ENCODE measurements at regions not wholly inside any gene's neighbourhood (a gene's known extent, or its start where the extent isn't known, plus 50 kb on each side); places are given as distances from the start of the nearest gene placed in this dataset.

DNA sequence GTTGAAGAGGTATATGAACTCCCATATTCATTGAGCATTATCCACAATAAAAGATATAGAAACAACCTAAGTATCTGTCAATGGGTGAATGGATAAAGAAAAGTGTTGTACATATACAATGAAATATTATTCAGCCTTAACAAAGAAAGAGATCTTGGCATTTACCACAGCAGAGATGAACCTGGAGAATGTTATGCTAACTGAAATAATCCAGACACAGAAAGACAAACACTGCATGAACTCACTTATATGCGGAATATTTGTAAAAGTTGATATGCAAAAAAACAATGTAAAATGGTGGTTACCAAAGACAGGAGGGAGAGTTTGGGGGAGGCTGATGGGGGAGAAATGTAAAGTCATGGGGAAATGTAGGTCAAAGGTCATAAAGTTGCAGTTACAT, 278.7 kb downstream of the ZNF608 start:
- Histone ChIP-seq H3K27me3 (ENCODE audit: control insufficient read depth, insufficient read depth, low read length) (no peaks in the 10 kb centered on the region), H3K36me3 (ENCODE audit: control insufficient read depth, insufficient read depth, low read length) (no peaks in the 10 kb centered on the region), H3K4me3 (ENCODE audit: low read depth, low read length) (no peak overlapping the region)
- no peak for DNase-seq (ENCODE audit: low read depth)
- no peak for TF ChIP-seq CTCF (IDR thresholded peaks at IDR 0.05; ENCODE audit: insufficient read depth, low read depth, low read length)
- CTCF ChIA-PET: no interaction called here
- POLR2A ChIA-PET: no interaction called here

DNA sequence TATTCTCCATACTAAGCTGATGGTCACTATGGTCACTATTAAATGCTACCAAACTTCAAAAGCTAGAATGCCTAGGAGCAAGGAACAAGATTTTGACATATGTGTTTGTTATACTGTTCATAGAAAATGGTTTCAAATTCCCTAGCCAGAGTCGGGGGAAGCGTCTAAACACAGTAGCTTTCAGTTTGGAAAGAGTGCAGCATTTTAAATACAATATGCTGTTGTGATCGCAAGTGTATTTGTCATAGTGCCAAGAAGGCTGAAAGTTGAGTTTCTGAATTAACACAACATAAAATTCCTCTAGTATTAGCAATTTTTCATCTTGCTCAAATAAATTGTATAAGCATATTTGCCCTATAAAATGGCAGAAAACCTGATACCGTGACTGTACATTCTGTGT, 280.4 kb downstream of the ZNF608 start:
- H3K27me3 ChIP-seq (ENCODE audit: control insufficient read depth, insufficient read depth, low read length): no peaks in the 10 kb centered on the region
- POLR2A ChIA-PET: no interaction called here
- no peak overlapping the region for H3K4me3 ChIP-seq (ENCODE audit: low read depth, low read length)
- no peaks in the 10 kb centered on the region for H3K36me3 ChIP-seq (ENCODE audit: control insufficient read depth, insufficient read depth, low read length)
- DNase-seq (ENCODE audit: low read depth): no peak
- CTCF ChIA-PET: no interaction called here
- no peak for TF ChIP-seq CTCF (IDR thresholded peaks at IDR 0.05; ENCODE audit: insufficient read depth, low read depth, low read length)

DNA sequence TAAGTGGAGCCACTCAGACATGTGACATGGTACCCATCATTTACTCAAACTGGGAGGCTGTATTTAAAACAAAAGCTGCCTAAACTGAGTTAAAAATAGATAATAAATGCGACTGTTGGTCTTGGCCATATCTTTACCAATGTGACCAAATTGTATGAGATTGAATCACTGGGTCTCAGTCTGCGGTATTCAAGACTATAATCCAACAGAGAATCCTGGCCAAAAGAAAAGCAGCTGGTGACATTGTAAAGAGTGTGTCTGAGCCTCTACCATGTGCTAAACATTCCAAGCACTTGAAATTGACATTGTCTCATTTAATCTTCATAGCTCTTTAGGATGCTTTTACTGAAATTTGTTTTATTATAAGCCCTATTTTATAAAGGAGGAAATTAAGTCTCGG, 282.6 kb downstream of the ZNF608 start:
- peaks cover 2% of the 10 kb centered on the region; the same call in 1 of the 2 replicates for H3K27me3 ChIP-seq (ENCODE audit: control insufficient read depth, insufficient read depth, low read length)
- H3K4me3 ChIP-seq (ENCODE audit: low read depth, low read length): no peak overlapping the region
- DNase-seq (ENCODE audit: low read depth): no peak
- CTCF ChIA-PET: interaction anchor here (0.7 kb wide), 1 partner anchor 10 kb away, joined by 4 read pairs; no protein-coding TSS in a partner anchor
- no peaks in the 10 kb centered on the region for H3K36me3 ChIP-seq (ENCODE audit: control insufficient read depth, insufficient read depth, low read length)
- no peak for TF ChIP-seq CTCF (IDR thresholded peaks at IDR 0.05; ENCODE audit: insufficient read depth, low read depth, low read length)
- POLR2A ChIA-PET: no interaction called here

GRCh38 chr5:124462751-124463150, 283.7 kb downstream of the ZNF608 start:
- no peak for DNase-seq (ENCODE audit: low read depth)
- no peak for TF ChIP-seq CTCF (IDR thresholded peaks at IDR 0.05; ENCODE audit: insufficient read depth, low read depth, low read length)
- POLR2A ChIA-PET: no interaction called here
- Histone ChIP-seq H3K36me3 (ENCODE audit: control insufficient read depth, insufficient read depth, low read length) (no peaks in the 10 kb centered on the region), H3K4me3 (ENCODE audit: low read depth, low read length) (no peak overlapping the region), H3K27me3 (ENCODE audit: control insufficient read depth, insufficient read depth, low read length) (peaks cover 2% of the 10 kb centered on the region; the same call in 1 of the 2 replicates)
- CTCF ChIA-PET: no interaction called here

- ChIA-PET POLR2A (no interaction called here), CTCF (no interaction called here)
- no peaks in the 10 kb centered on the region for H3K36me3 ChIP-seq (ENCODE audit: control insufficient read depth, insufficient read depth, low read length)
- TF ChIP-seq CTCF (IDR thresholded peaks at IDR 0.05; ENCODE audit: insufficient read depth, low read depth, low read length): no peak
- peaks cover 2% of the 10 kb centered on the region; the same call in 1 of the 2 replicates for H3K27me3 ChIP-seq (ENCODE audit: control insufficient read depth, insufficient read depth, low read length)
- no peak overlapping the region for H3K4me3 ChIP-seq (ENCODE audit: low read depth, low read length)
- no peak for DNase-seq (ENCODE audit: low read depth)
These were observed 284.5 kb downstream of the ZNF608 start for GRCh38 chr5:124461941-124462340.
